Common myeloid progenitor, CD34-positive (primary cell): ENCODE measurements at regions not wholly inside any gene's neighbourhood (a gene's known extent, or its start where the extent isn't known, plus 50 kb on each side); places are given as distances from the start of the nearest gene placed in this dataset.

Experiments
- CTCF ChIA-PET: fragments of 350-600 bp; sonication (Branson Sonifier 250); formaldehyde crosslinking; loops from one replicate; lab custom pipeline; 2021; ENCODE audit warnings: antibody characterized with exemption; lab: Charles Lee
- POLR2A ChIA-PET: fragments of 350-600 bp; sonication (Branson Sonifier 250); formaldehyde crosslinking; loops from one replicate; lab custom pipeline; 2021; ENCODE audit warnings: antibody characterized with exemption; lab: Charles Lee
- DNase-seq, 3 donors: peaks; one replicate each; pipeline versions ENCODE4 v3.0.0 to v3.0.0-alpha.2; 2013
- H3K27ac ChIP-seq, 2 experiments: 1 replicate in 1 of 2; 2 replicates in 1 of 2; pipeline ENCODE4 v1.7.0; 2013; ENCODE audit warnings: inconsistent platforms in 2 of 2, low read length in 2 of 2, mild to moderate bottlenecking in 2 of 2, low read depth in 1 of 2, moderate library complexity in 1 of 2; ENCODE audit not compliant: severe bottlenecking in 2 of 2, insufficient read depth in 1 of 2, poor library complexity in 1 of 2
- H3K27me3 ChIP-seq, 5 experiments: replicated peaks in 2 of 5; 1 replicate in 3 of 5; 2 replicates in 2 of 5; pipeline versions ENCODE4 v1.6.1 to v1.7.0; 2013; ENCODE audit warnings: low read length in 4 of 5, mild to moderate bottlenecking in 2 of 5, moderate library complexity in 2 of 5, inconsistent platforms in 1 of 5; ENCODE audit not compliant: insufficient read depth in 5 of 5, control insufficient read depth in 4 of 5
- H3K36me3 ChIP-seq, 4 experiments: 1 replicate in 2 of 4; 2 replicates in 2 of 4; pipeline versions ENCODE4 v1.6.1 to v1.7.0; 2013; ENCODE audit warnings: low read length in 3 of 4, control low read depth in 1 of 4, mild to moderate bottlenecking in 1 of 4; ENCODE audit not compliant: control insufficient read depth in 4 of 4, insufficient read depth in 4 of 4
- H3K4me1 ChIP-seq, 4 experiments: 1 replicate in 3 of 4; 2 replicates in 1 of 4; pipeline versions ENCODE4 v1.6.1 to v1.7.1; 2013; ENCODE audit warnings: low read length in 3 of 4, mild to moderate bottlenecking in 3 of 4, control low read depth in 1 of 4, inconsistent platforms in 1 of 4, moderate library complexity in 1 of 4; ENCODE audit not compliant: control insufficient read depth in 4 of 4, insufficient read depth in 4 of 4; ENCODE audit errors: control extremely low read depth in 1 of 4
- H3K4me3 ChIP-seq, 7 experiments: 1 replicate in 4 of 7; 2 replicates in 3 of 7; pipeline versions ENCODE4 v1.5.1 to v1.7.0; 2013; ENCODE audit warnings: mild to moderate bottlenecking in 7 of 7, low read length in 6 of 7, moderate library complexity in 6 of 7, inconsistent platforms in 2 of 7, low read depth in 2 of 7, control low read depth in 1 of 7; ENCODE audit not compliant: insufficient read depth in 4 of 7, control insufficient read depth in 1 of 7; ENCODE audit errors: extremely low read depth in 1 of 7
- H3K9me3 ChIP-seq, 5 experiments: 1 replicate in 4 of 5; 2 replicates in 1 of 5; pipeline versions ENCODE4 v1.6.1 to v1.7.1; 2013; ENCODE audit warnings: low read length in 4 of 5, mild to moderate bottlenecking in 2 of 5, inconsistent platforms in 1 of 5, low read depth in 1 of 5, moderate library complexity in 1 of 5; ENCODE audit not compliant: control insufficient read depth in 4 of 5, insufficient read depth in 2 of 5; ENCODE audit errors: control extremely low read depth in 1 of 5
- WGBS: methylation state at CpG from one replicate; pipeline ENCODE4 v1.1.5; 2013; ENCODE audit not compliant: insufficient coverage; 5-methylcytosine and 5-hydroxymethylcytosine counted together

DNA sequence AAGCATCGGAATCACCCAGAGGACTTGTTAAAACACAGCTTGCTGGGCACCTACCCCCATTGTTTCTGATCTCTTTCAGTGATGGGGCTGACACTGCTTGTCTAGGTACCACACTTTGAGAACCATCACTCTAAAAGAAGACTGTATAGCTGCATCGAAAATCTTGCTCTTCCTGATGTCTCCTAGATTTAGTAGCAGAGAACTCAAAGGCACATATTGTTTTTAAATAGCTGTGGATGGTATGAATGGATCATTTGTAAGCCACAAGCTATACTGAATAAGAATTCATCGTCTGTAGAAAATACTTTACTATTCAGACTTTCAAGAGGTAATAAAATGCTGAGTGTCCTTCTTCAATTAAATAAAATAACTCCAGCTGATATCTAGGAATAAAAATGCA, 405.4 kb downstream of the ANKRD50 start:
- no CpG with 5 or more reads among the region's 3 CpGs for whole genome bisulfite sequencing
- Histone ChIP-seq H3K4me3 (no peak overlapping the region), H3K4me1 (peaks cover 0 to 13% (median 3%) of the 10 kb centered on the region in 4 experiments), H3K9me3 (no peaks in the 10 kb centered on the region), H3K36me3 (no peaks in the 10 kb centered on the region), H3K27me3 (no peaks in the 10 kb centered on the region), H3K27ac (no peak overlapping the region)
- ChIA-PET CTCF (interaction anchor here (1.0 to 1.3 kb wide), 2 partner anchors 17 to 668 kb away, joined by 3 read pairs; no protein-coding TSS in a partner anchor), POLR2A (no interaction called here)
- no peak for DNase-seq

DNA sequence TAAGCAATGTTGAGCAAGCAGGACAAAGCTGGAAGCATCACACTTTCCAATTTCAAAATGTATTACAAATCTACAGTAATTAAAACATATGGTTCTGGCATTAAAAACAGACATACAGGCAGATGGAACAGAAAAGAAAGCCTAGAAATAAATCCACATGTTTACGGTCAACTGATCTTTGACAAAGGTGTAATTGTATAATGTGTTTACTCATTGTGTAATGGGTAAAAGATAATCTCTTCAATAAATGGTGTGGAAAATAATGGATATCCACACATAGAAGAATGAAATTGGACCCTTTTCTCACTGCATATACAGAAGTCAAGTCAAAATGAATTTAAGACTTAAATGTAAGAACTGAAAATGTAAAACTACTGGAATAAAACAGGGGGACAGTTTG, 394.2 kb downstream of the ANKRD50 start:
- H3K4me3 ChIP-seq: no peak overlapping the region
- H3K36me3 ChIP-seq: no peaks in the 10 kb centered on the region
- peaks cover 0 to 1% (median 0%) of the 10 kb centered on the region in 5 experiments for H3K9me3 ChIP-seq
- POLR2A ChIA-PET: no interaction called here
- DNase-seq: no peak
- WGBS: no CpG with 5 or more reads among the region's 1 CpG
- H3K27me3 ChIP-seq: no peaks in the 10 kb centered on the region
- no peak overlapping the region for H3K27ac ChIP-seq
- H3K4me1 ChIP-seq: peaks cover 0 to 5% (median 0%) of the 10 kb centered on the region in 4 experiments
- CTCF ChIA-PET: interaction anchor here (0.6 kb wide), 2 partner anchors 542 to 1215 kb away, joined by 3 read pairs; no protein-coding TSS in a partner anchor

DNA sequence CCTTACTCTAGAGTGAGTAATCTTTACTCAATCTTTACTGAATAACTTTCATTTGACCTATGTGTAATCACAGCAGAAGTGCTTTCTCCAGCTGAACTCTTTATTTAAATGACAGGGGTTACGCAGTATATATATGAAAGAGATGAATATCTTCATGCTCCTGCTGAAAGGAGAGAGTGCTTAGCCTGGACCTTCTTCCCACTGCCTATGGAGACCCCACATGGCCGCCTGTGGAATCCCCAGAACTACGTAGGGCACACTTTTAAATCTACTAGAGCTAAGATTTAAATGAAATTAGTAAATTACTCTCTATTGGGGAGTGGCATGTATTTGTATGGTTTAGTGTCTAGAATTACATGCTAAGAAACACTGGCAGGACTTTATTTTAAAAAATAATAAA, 391.2 kb downstream of the ANKRD50 start:
- no peaks in the 10 kb centered on the region for H3K27me3 ChIP-seq
- no peaks in the 10 kb centered on the region for H3K9me3 ChIP-seq
- POLR2A ChIA-PET: no interaction called here
- CTCF ChIA-PET: interaction anchor here (1.2 to 1.4 kb wide), 3 partner anchors 12 to 548 kb away, joined by 3 read pairs; no protein-coding TSS in a partner anchor
- H3K4me3 ChIP-seq: no peak overlapping the region
- peaks cover 0 to 5% (median 0%) of the 10 kb centered on the region in 4 experiments for H3K4me1 ChIP-seq
- no CpG with 5 or more reads among the region's 3 CpGs for WGBS
- no peak for DNase-seq
- no peaks in the 10 kb centered on the region for H3K36me3 ChIP-seq
- H3K27ac ChIP-seq: no peak overlapping the region

DNA sequence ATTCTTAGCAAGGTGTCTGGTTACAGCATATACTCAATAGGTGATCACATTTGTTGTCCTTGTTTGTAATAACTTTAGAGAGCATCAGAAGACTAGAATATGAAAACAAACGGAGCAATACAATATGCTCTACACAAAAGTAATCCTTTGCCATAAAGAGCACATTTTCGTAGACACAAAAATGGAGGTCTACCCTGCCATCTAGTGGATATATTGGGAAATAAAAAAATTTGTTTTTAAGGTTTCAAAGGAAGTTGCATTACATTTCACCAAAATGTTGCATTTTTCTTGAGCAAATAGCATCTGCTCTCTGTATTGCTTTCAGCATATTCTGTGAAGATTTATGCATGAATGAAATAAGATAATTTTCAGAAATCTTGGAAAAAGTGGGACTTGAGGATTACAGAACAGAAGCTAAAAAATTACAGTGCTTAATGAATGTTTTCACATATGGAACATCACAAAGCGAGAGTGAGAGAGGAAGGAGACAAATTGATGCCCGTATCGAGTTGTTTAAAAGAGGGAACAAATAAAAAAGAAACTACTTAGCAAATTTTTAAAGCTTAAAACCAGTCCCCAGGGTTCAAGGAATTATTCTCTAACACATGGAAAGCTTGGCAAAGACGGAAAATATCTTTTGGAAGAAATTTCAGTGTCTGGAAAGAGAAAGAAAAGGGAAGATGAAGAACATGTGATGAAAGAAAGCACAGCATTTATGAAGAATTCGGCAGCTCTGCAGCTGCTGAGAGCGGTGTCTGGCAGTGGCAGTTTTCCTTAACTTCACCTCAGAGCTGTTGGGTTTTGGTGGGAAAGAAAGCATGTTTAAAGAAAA, 390.1 kb downstream of the ANKRD50 start:
- DNase-seq: peak; percentile 28 to 69 (median 58)
- Histone ChIP-seq H3K27me3 (no peaks in the 10 kb centered on the region), H3K36me3 (no peaks in the 10 kb centered on the region), H3K4me1 (peaks cover 0 to 5% (median 0%) of the 10 kb centered on the region in 4 experiments), H3K4me3 (no peak overlapping the region), H3K27ac (no peak overlapping the region), H3K9me3 (no peaks in the 10 kb centered on the region)
- ChIA-PET CTCF (interaction anchor here (0.7 to 1.9 kb wide), 7 partner anchors 8 to 962 kb away, joined by 3 to 11 read pairs (median 3); no protein-coding TSS in a partner anchor), POLR2A (no interaction called here)
- WGBS: 93% methylated on average over 3 of the region's 8 CpGs

DNA sequence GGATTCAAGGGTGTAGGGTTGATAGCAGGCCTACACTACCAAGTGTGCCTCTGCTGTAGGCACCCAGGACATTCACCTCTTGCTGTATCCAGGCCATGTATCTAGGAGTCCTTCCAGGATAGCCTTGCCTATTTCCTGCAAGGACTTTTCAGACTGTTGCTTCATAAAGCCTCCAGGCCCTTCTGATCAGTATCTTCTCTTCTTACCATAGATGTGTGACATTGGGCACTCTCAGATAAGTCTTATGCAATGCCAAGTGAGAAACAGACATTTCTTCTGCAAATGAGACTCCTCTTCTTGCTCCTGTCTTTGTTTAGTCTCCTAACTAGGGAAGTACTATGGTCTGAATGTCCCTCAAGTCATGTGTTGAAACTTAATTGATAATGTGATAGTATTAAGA, 386.8 kb downstream of the ANKRD50 start:
- H3K4me1 ChIP-seq: peaks cover 0 to 10% (median 0%) of the 10 kb centered on the region in 4 experiments
- CTCF ChIA-PET: no interaction called here
- H3K9me3 ChIP-seq: no peaks in the 10 kb centered on the region
- H3K4me3 ChIP-seq: no peak overlapping the region
- H3K27me3 ChIP-seq: no peaks in the 10 kb centered on the region
- no peak overlapping the region for H3K27ac ChIP-seq
- H3K36me3 ChIP-seq: no peaks in the 10 kb centered on the region
- DNase-seq: no peak
- POLR2A ChIA-PET: no interaction called here

DNA sequence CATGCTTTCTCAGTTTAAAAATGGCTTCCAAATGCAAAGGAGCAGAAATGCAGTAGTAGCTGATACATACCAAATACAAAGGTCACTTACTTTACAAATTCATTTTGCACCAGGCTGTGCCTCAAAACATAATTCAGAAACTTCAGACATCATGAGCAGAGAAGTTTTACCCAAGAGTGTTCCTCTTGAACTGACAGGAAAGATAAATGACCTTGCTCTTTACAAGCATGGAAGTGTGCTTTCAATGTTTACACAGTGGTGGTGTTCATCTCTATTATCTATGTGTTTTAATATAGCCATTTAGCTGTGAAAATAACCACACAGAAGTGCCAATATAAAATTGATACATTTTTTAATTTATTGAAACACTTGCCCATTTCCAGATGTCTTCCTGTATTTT, 383.4 kb downstream of the ANKRD50 start:
- POLR2A ChIA-PET: no interaction called here
- Histone ChIP-seq H3K9me3 (no peaks in the 10 kb centered on the region), H3K4me1 (peaks cover 0 to 11% (median 0%) of the 10 kb centered on the region in 4 experiments), H3K36me3 (no peaks in the 10 kb centered on the region), H3K27ac (no peak overlapping the region), H3K4me3 (no peak overlapping the region), H3K27me3 (no peaks in the 10 kb centered on the region)
- no peak for DNase-seq
- CTCF ChIA-PET: no interaction called here

DNA sequence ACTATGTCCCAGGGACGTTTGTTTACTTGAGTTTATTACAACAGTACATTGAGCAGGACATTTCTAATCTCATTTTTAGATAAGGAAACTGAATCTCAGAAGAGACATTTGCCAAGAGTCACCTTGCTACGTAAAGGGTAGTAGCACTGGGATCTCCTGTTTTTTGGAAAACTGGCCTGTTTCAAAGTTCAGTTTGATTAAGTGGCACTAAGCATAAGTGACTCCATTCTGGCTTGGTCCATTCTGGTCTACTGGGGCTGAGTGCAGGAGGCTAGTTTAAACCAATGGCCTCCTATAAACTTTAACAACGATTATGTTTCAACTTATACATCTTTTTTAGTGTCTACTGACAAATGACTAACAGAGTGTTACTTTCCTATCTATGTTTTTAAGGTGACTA, 382.5 kb downstream of the ANKRD50 start:
- H3K36me3 ChIP-seq: no peaks in the 10 kb centered on the region
- H3K9me3 ChIP-seq: no peaks in the 10 kb centered on the region
- POLR2A ChIA-PET: no interaction called here
- 100% methylated on average over 2 of the region's 3 CpGs for WGBS
- no peak for DNase-seq
- CTCF ChIA-PET: interaction anchor here (1.4 kb wide), 1 partner anchor 7 kb away, joined by 4 read pairs; no protein-coding TSS in a partner anchor
- peaks cover 0 to 12% (median 0%) of the 10 kb centered on the region in 4 experiments for H3K4me1 ChIP-seq
- H3K4me3 ChIP-seq: no peak overlapping the region
- H3K27me3 ChIP-seq: no peaks in the 10 kb centered on the region
- H3K27ac ChIP-seq: no peak overlapping the region
